ENCODE measurements at regions not wholly inside any gene's neighbourhood (a gene's known extent, or its start where the extent isn't known, plus 50 kb on each side); places are given as distances from the start of the nearest gene placed in this dataset.
"Not testable (repeated sequence)": the region's sequence is repeated elsewhere in the genome, so short reads cannot be mapped to it uniquely, and the experiment has no call there.

- Mint-ChIP-seq H3K9me3 (peaks cover 18% of the 10 kb centered on the region), H3K27me3 (ENCODE audit: low read depth) (peaks cover 18% of the 10 kb centered on the region)
- H3K4me1 Mint-ChIP-seq; H3K36me3 Mint-ChIP-seq (ENCODE audit: low read depth); H3K27ac Mint-ChIP-seq; H3K4me3 Mint-ChIP-seq: not testable (repeated sequence)
These were observed 3051.6 kb downstream of the RPIA start for GRCh38 chr2:91742973-91743490.

GRCh38 chr2:91743910-91744309, 3052.4 kb downstream of the RPIA start:
- H3K27ac Mint-ChIP-seq; H3K4me3 Mint-ChIP-seq; H3K4me1 Mint-ChIP-seq; H3K36me3 Mint-ChIP-seq (ENCODE audit: low read depth): not testable (repeated sequence)
- peaks cover 23% of the 10 kb centered on the region for H3K9me3 Mint-ChIP-seq
- peaks cover 18% of the 10 kb centered on the region for H3K27me3 Mint-ChIP-seq (ENCODE audit: low read depth)

- Mint-ChIP-seq H3K9me3 (peaks cover 28% of the 10 kb centered on the region), H3K27me3 (ENCODE audit: low read depth) (peaks cover 18% of the 10 kb centered on the region)
- not testable (repeated sequence) for H3K36me3 Mint-ChIP-seq (ENCODE audit: low read depth); H3K4me3 Mint-ChIP-seq; H3K27ac Mint-ChIP-seq; H3K4me1 Mint-ChIP-seq
These were observed 3053.2 kb downstream of the RPIA start for GRCh38 chr2:91744700-91745141.

GRCh38 chr2:91748902-91749301, 3057.4 kb downstream of the RPIA start:
- Mint-ChIP-seq H3K27me3 (ENCODE audit: low read depth) (peaks cover 10% of the 10 kb centered on the region), H3K4me3 (no peak overlapping the region), H3K27ac (no peak overlapping the region), H3K9me3 (peaks cover 22% of the 10 kb centered on the region), H3K4me1 (no peaks in the 10 kb centered on the region), H3K36me3 (ENCODE audit: low read depth) (no peaks in the 10 kb centered on the region)
- TF ChIP-seq CTCF (IDR thresholded peaks at IDR 0.05; ENCODE audit: unreplicated experiment in 3 of 3): no peak

GRCh38 chr2:91749665-91750064, 3058.2 kb downstream of the RPIA start:
- peaks cover 16% of the 10 kb centered on the region for H3K9me3 Mint-ChIP-seq
- not testable (repeated sequence) for H3K4me1 Mint-ChIP-seq; H3K36me3 Mint-ChIP-seq (ENCODE audit: low read depth); H3K27me3 Mint-ChIP-seq (ENCODE audit: low read depth); H3K27ac Mint-ChIP-seq; H3K4me3 Mint-ChIP-seq

GRCh38 chr2:91759361-91759941, 3068.0 kb downstream of the RPIA start:
- not testable (repeated sequence) for H3K4me1 Mint-ChIP-seq; H3K4me3 Mint-ChIP-seq; H3K27ac Mint-ChIP-seq; H3K36me3 Mint-ChIP-seq (ENCODE audit: low read depth); H3K27me3 Mint-ChIP-seq (ENCODE audit: low read depth)
- peak in 1 of 3 experiments; percentile 11 for TF ChIP-seq CTCF (IDR thresholded peaks at IDR 0.05; ENCODE audit: unreplicated experiment in 3 of 3)
- H3K9me3 Mint-ChIP-seq: peaks cover 13% of the 10 kb centered on the region

- H3K4me3 Mint-ChIP-seq; H3K36me3 Mint-ChIP-seq (ENCODE audit: low read depth); H3K27ac Mint-ChIP-seq; H3K27me3 Mint-ChIP-seq (ENCODE audit: low read depth): not testable (repeated sequence)
- H3K4me1 Mint-ChIP-seq: peaks cover 12% of the 10 kb centered on the region
- peaks cover 12% of the 10 kb centered on the region for H3K9me3 Mint-ChIP-seq
These were observed 3069.2 kb downstream of the RPIA start for GRCh38 chr2:91760672-91761071.

- not testable (repeated sequence) for H3K27ac Mint-ChIP-seq
- peaks cover 12% of the 10 kb centered on the region for H3K4me1 Mint-ChIP-seq
These were observed 3070.8 kb downstream of the RPIA start for GRCh38 chr2:91762312-91762711.

GRCh38 chr2:91763710-91764109, 3072.2 kb downstream of the RPIA start:
- Mint-ChIP-seq H3K4me1 (peaks cover 12% of the 10 kb centered on the region), H3K9me3 (peaks cover 12% of the 10 kb centered on the region), H3K27ac (peak overlapping the region in 2 of 3 experiments; percentile 39 to 63)
- H3K27me3 Mint-ChIP-seq (ENCODE audit: low read depth); H3K36me3 Mint-ChIP-seq (ENCODE audit: low read depth); H3K4me3 Mint-ChIP-seq: not testable (repeated sequence)

More at GRCh38 chr2:91762312-91762711, 3070.8 kb downstream of the RPIA start:
- not testable (repeated sequence) for H3K4me3 Mint-ChIP-seq; H3K36me3 Mint-ChIP-seq (ENCODE audit: low read depth); H3K27me3 Mint-ChIP-seq (ENCODE audit: low read depth)
- H3K9me3 Mint-ChIP-seq: peaks cover 12% of the 10 kb centered on the region

GRCh38 chr2:91764581-91765002, 3073.1 kb downstream of the RPIA start:
- Mint-ChIP-seq H3K27ac (peak overlapping the region in 2 of 3 experiments; percentile 35 to 45), H3K9me3 (peaks cover 12% of the 10 kb centered on the region), H3K4me1 (peaks cover 12% of the 10 kb centered on the region)
- not testable (repeated sequence) for H3K4me3 Mint-ChIP-seq; H3K36me3 Mint-ChIP-seq (ENCODE audit: low read depth); H3K27me3 Mint-ChIP-seq (ENCODE audit: low read depth)

GRCh38 chr2:91765018-91765754, 3073.7 kb downstream of the RPIA start:
- H3K4me3 Mint-ChIP-seq; H3K36me3 Mint-ChIP-seq (ENCODE audit: low read depth); H3K27me3 Mint-ChIP-seq (ENCODE audit: low read depth): not testable (repeated sequence)
- peaks cover 12% of the 10 kb centered on the region for H3K4me1 Mint-ChIP-seq
- peak overlapping the region in 1 of 3 experiments; percentile 45 for H3K27ac Mint-ChIP-seq
- H3K9me3 Mint-ChIP-seq: peaks cover 12% of the 10 kb centered on the region

- Mint-ChIP-seq H3K9me3 (peaks cover 14% of the 10 kb centered on the region), H3K27ac (peak overlapping the region in 1 of 3 experiments; percentile 43), H3K4me1 (peaks cover 12% of the 10 kb centered on the region)
- not testable (repeated sequence) for H3K27me3 Mint-ChIP-seq (ENCODE audit: low read depth); H3K4me3 Mint-ChIP-seq; H3K36me3 Mint-ChIP-seq (ENCODE audit: low read depth)
These were observed 3075.0 kb downstream of the RPIA start for GRCh38 chr2:91766349-91767048.

All from nephron (organoid).